ENCODE measurements at regions not wholly inside any gene's neighbourhood (a gene's known extent, or its start where the extent isn't known, plus 50 kb on each side); places are given as distances from the start of the nearest gene placed in this dataset.

GRCh38 chr6:165968408-165968807, 199.2 kb downstream of the TBXT start:
- no peaks in the 10 kb centered on the region for H3K9me3 ChIP-seq (ENCODE audit: low read length)
- H3K27ac ChIP-seq (ENCODE audit: extremely low read length, insufficient read depth, low read length), result no peak overlapping the region
- in situ Hi-C loops (cut with HindIII; ENCODE audit: extremely low pct_ligation_motif_present, low pct_unique_long_range_greater_than_20kb), result no loop called here
- no TSS peak for BruUV-seq (replicated peaks)
- no peaks in the 10 kb centered on the region for H4K20me1 ChIP-seq (ENCODE audit: insufficient read depth, low read length)
- no peaks in the 10 kb centered on the region for H3K4me1 ChIP-seq (ENCODE audit: insufficient read depth, low read length)
- no peaks in the 10 kb centered on the region for H3K36me3 ChIP-seq (replicated peaks in 1 of 2; ENCODE audit: control insufficient read depth in 1 of 2, insufficient read depth in 2 of 2, low read length in 2 of 2)
- WGBS (ENCODE audit: low lambda C conversion rate), result 34% methylated on average over 3 of the region's 3 CpGs
- H3K27me3 ChIP-seq (ENCODE audit: control insufficient read depth in 1 of 2, insufficient read depth in 2 of 2, low read length in 2 of 2), result peaks cover 2 to 30% of the 10 kb centered on the region in 2 experiments; a peak in 4 of 5 replicates
- H2AFZ ChIP-seq (ENCODE audit: low read length), result no peak overlapping the region
- FAIRE-seq, result no peak
- H3K4me3 ChIP-seq (replicated peaks in 1 of 3; ENCODE audit: insufficient read depth in 1 of 3, low read depth in 2 of 3, low read length in 3 of 3), result no peak overlapping the region
- no peak for DNase-seq (ENCODE audit: low spot score)
- no peak overlapping the region for H3K4me2 ChIP-seq (ENCODE audit: low read depth, low read length)
- H3K79me2 ChIP-seq (ENCODE audit: insufficient read depth, low read length), result no peaks in the 10 kb centered on the region
- ATAC-seq, result no peak
- ChIA-PET CTCF (ENCODE audit: low intra/inter-chr PET ratio, low total read pairs) (no interaction called here), POLR2A (no interaction called here)
- no peak overlapping the region for H3K9ac ChIP-seq (ENCODE audit: insufficient read depth, low read depth, low read length)
- intact Hi-C loops (cut with micrococcal nuclease; ENCODE audit: unreplicated experiment), result no loop called here
- TF ChIP-seq RAD51 (IDR thresholded peaks at IDR 0.05; ENCODE audit: borderline replicate concordance) (peak; percentile 55; the same call in 1 of the 2 replicates), ZNF33B (CRISPR knock-in tag; IDR thresholded peaks at IDR 0.05) (no peak), USF2 (IDR thresholded peaks at IDR 0.05; ENCODE audit: low read depth, low read length) (0 out of 2 replicates have a peak, but pooled peaks have one; percentile 24), USF2 (CRISPR knock-in tag; IDR thresholded peaks at IDR 0.05; ENCODE audit: borderline replicate concordance) (no peak)

GRCh38 chr6:165967810-165968407, 199.7 kb downstream of the TBXT start:
- peaks cover 2 to 32% of the 10 kb centered on the region in 2 experiments; a peak in 4 of 5 replicates for H3K27me3 ChIP-seq (ENCODE audit: control insufficient read depth in 1 of 2, insufficient read depth in 2 of 2, low read length in 2 of 2)
- in situ Hi-C loops (cut with HindIII; ENCODE audit: extremely low pct_ligation_motif_present, low pct_unique_long_range_greater_than_20kb), result no loop called here
- H3K9ac ChIP-seq (ENCODE audit: insufficient read depth, low read depth, low read length), result no peak overlapping the region
- H3K36me3 ChIP-seq (replicated peaks in 1 of 2; ENCODE audit: control insufficient read depth in 1 of 2, insufficient read depth in 2 of 2, low read length in 2 of 2), result no peaks in the 10 kb centered on the region
- WGBS (ENCODE audit: low lambda C conversion rate), result 4% methylated on average over 5 of the region's 5 CpGs
- no peaks in the 10 kb centered on the region for H3K79me2 ChIP-seq (ENCODE audit: insufficient read depth, low read length)
- FAIRE-seq, result no peak
- no peak for DNase-seq (ENCODE audit: low spot score)
- H3K4me3 ChIP-seq (replicated peaks in 1 of 3; ENCODE audit: insufficient read depth in 1 of 3, low read depth in 2 of 3, low read length in 3 of 3), result no peak overlapping the region
- no peak overlapping the region for H2AFZ ChIP-seq (ENCODE audit: low read length)
- TF ChIP-seq TERF1 (CRISPR knock-in tag; IDR thresholded peaks at IDR 0.05), result no peak
- TF ChIP-seq CREB1 (IDR thresholded peaks at IDR 0.05), result peak; percentile 12; the same call in 1 of the 2 replicates
- no peak for TF ChIP-seq CREB1 (CRISPR knock-in tag; IDR thresholded peaks at IDR 0.05)
- no peaks in the 10 kb centered on the region for H4K20me1 ChIP-seq (ENCODE audit: insufficient read depth, low read length)
- H3K27ac ChIP-seq (ENCODE audit: extremely low read length, insufficient read depth, low read length), result no peak overlapping the region
- no peak overlapping the region for H3K4me2 ChIP-seq (ENCODE audit: low read depth, low read length)
- no peak for ATAC-seq
- BruUV-seq (replicated peaks), result no TSS peak
- no peaks in the 10 kb centered on the region for H3K4me1 ChIP-seq (ENCODE audit: insufficient read depth, low read length)
- ChIA-PET POLR2A (no interaction called here), CTCF (ENCODE audit: low intra/inter-chr PET ratio, low total read pairs) (no interaction called here)
- intact Hi-C loops (cut with micrococcal nuclease; ENCODE audit: unreplicated experiment), result no loop called here
- H3K9me3 ChIP-seq (ENCODE audit: low read length), result no peaks in the 10 kb centered on the region
